Right lobe of liver (tissue), 6 donors: ENCODE measurements at regions not wholly inside any gene's neighbourhood (a gene's known extent, or its start where the extent isn't known, plus 50 kb on each side); places are given as distances from the start of the nearest gene placed in this dataset.
A peak's percentile ranks its signal among the peaks of the same experiment; 100 is the strongest.

ENCODE experiments used
- ATAC-seq, 4 donors: fragments of 200-7000 bp; cut with Tn5 transposase; one replicate each; pipeline ENCODE4 v1.9.1; 2020; ENCODE audit warnings: mild to moderate bottlenecking in 4 of 4, moderate library complexity in 4 of 4
- DNase-seq, 3 donors: peaks; one replicate each; pipeline ENCODE4 v3.0.0-alpha.2; 2020
- H3K27ac ChIP-seq, 3 donors: fragments of 200-600 bp; one replicate each; pipeline ENCODE4 v1.8.0; 2022
- H3K27me3 ChIP-seq, 2 donors: fragments of 200-600 bp; one replicate each; pipeline ENCODE4 v1.8.0; 2022
- H3K36me3 ChIP-seq, 4 donors: fragments of 200-600 bp; sonication (generic) in 1 of 4; one replicate each; pipeline versions ENCODE4 v1.5.1 to v1.8.0; 2017 to 2022; ENCODE audit warnings: control low read depth in 1 of 4
- H3K4me1 ChIP-seq, 4 donors: fragments of 200-600 bp; sonication (generic) in 1 of 4; one replicate each; pipeline versions ENCODE4 v1.5.1 to v1.8.0; 2017 to 2022; ENCODE audit warnings: control low read depth in 1 of 4
- H3K4me3 ChIP-seq, 3 donors: fragments of 200-600 bp; one replicate each; pipeline ENCODE4 v1.8.0; 2022
- H3K9me3 ChIP-seq, 4 donors: fragments of 200-600 bp; sonication (generic) in 1 of 4; one replicate each; pipeline versions ENCODE4 v1.5.1 to v1.8.0; 2017 to 2022; ENCODE audit warnings: control low read depth in 1 of 4
- CTCF ChIP-seq, 4 donors: fragments of 200-600 bp in 3 of 4; fragments of 450-650 bp in 1 of 4; IDR thresholded peaks; one replicate each; pipeline versions ENCODE4 v1.5.1 to v1.8.0; 2016 to 2022; ENCODE audit warnings: antibody characterized with exemption in 4 of 4, mild to moderate bottlenecking in 2 of 4
- POLR2A ChIP-seq: fragments of 450-650 bp; IDR thresholded peaks from one replicate; pipeline ENCODE4 v1.6.1; 2017; ENCODE audit warnings: antibody characterized with exemption, mild to moderate bottlenecking
- WGBS: methylation state at CpG from one replicate; pipeline ENCODE4 v1.1.6; 2018; ENCODE audit warnings: low coverage, low lambda C conversion rate; ENCODE audit not compliant: insufficient coverage; ENCODE audit errors: missing lambda C conversion rate; 5-methylcytosine and 5-hydroxymethylcytosine counted together
- intact Hi-C, 2 donors: fragments of 100-400 bp; cut with DNase I; formaldehyde crosslinking; loops; one replicate each; pipeline versions ENCODE4 v1.11.2 to v1.14.1; 2022
- donor health status: DM: no; HTN: yes; CAD: no.
- donor health status: DM: no; HTN: no; CAD: no.
- donor health status: DM: no; HTN: no; CAD: no.
- donor health status: DM: no; HTN: yes; CAD: no.
- donor health status: DM: no; HTN: yes; CAD: no.

GRCh38 chr6:138659998-138660397 lies 113.6 kb upstream of the CCDC28A start:
- TF ChIP-seq CTCF (IDR thresholded peaks at IDR 0.05) (no peak), POLR2A (no peak)
- Histone ChIP-seq H3K36me3 (no peaks in the 10 kb centered on the region), H3K4me3 (no peak overlapping the region), H3K27ac (no peak overlapping the region), H3K4me1 (peaks cover 0 to 14% (median 3%) of the 10 kb centered on the region in 4 donors), H3K9me3 (no peaks in the 10 kb centered on the region), H3K27me3 (no peaks in the 10 kb centered on the region)
- no peak for DNase-seq
- WGBS: 42% methylated on average over 2 of the region's 2 CpGs
- ATAC-seq: no peak
- intact Hi-C loops: no loop called here

- ATAC-seq (peak in 1 of 4 donors; percentile 74), DNase-seq (no peak)
- TF ChIP-seq CTCF (IDR thresholded peaks at IDR 0.05) (no peak), POLR2A (no peak)
- H3K9me3 ChIP-seq: no peaks in the 10 kb centered on the region
- H3K36me3 ChIP-seq: no peaks in the 10 kb centered on the region
- no peaks in the 10 kb centered on the region for H3K27me3 ChIP-seq
- WGBS: 41% methylated on average over 2 of the region's 2 CpGs
- H3K27ac ChIP-seq: no peak overlapping the region
- no peak overlapping the region for H3K4me3 ChIP-seq
- H3K4me1 ChIP-seq: peaks cover 0 to 14% (median 3%) of the 10 kb centered on the region in 4 donors
- intact Hi-C loops: no loop called here
These were observed 111.1 kb upstream of the CCDC28A start for GRCh38 chr6:138662471-138662870.

- no peaks in the 10 kb centered on the region for H3K9me3 ChIP-seq
- no peaks in the 10 kb centered on the region for H3K27me3 ChIP-seq
- H3K4me3 ChIP-seq: no peak overlapping the region
- 32% methylated on average over 2 of the region's 2 CpGs for WGBS
- DNase-seq: no peak
- H3K36me3 ChIP-seq: no peaks in the 10 kb centered on the region
- H3K4me1 ChIP-seq: peaks cover 0 to 14% (median 3%) of the 10 kb centered on the region in 4 donors
- TF ChIP-seq CTCF (IDR thresholded peaks at IDR 0.05) (no peak), POLR2A (no peak)
- intact Hi-C loops: no loop called here
- peak overlapping the region; percentile 37 to 49 (median 44) for H3K27ac ChIP-seq
- peak; percentile 84 to 87 (median 85) for ATAC-seq
These were observed 109.7 kb upstream of the CCDC28A start for GRCh38 chr6:138663892-138664291.

GRCh38 chr6:138664745-138665144 lies 108.8 kb upstream of the CCDC28A start:
- H3K9me3 ChIP-seq: no peaks in the 10 kb centered on the region
- WGBS: 100% methylated on average over 1 of the region's 2 CpGs
- no peak for TF ChIP-seq CTCF (IDR thresholded peaks at IDR 0.05)
- no peak for TF ChIP-seq POLR2A
- no peaks in the 10 kb centered on the region for H3K27me3 ChIP-seq
- DNase-seq: no peak
- H3K36me3 ChIP-seq: no peaks in the 10 kb centered on the region
- ATAC-seq: no peak
- H3K4me3 ChIP-seq: no peak overlapping the region
- intact Hi-C loops: no loop called here
- H3K27ac ChIP-seq: no peak overlapping the region
- peaks cover 0 to 14% (median 3%) of the 10 kb centered on the region in 4 donors for H3K4me1 ChIP-seq

- no peak for DNase-seq
- no peak overlapping the region for H3K4me3 ChIP-seq
- no peaks in the 10 kb centered on the region for H3K27me3 ChIP-seq
- H3K9me3 ChIP-seq: no peaks in the 10 kb centered on the region
- no peak for TF ChIP-seq CTCF (IDR thresholded peaks at IDR 0.05)
- TF ChIP-seq POLR2A: no peak
- no peak for ATAC-seq
- WGBS: 85% methylated on average over 6 of the region's 6 CpGs
- H3K36me3 ChIP-seq: no peaks in the 10 kb centered on the region
- intact Hi-C loops: no loop called here
- peaks cover 0 to 14% (median 3%) of the 10 kb centered on the region in 4 donors for H3K4me1 ChIP-seq
- no peak overlapping the region for H3K27ac ChIP-seq
These were observed 106.9 kb upstream of the CCDC28A start for GRCh38 chr6:138666636-138667035.
